IMR-90 (cell line): ENCODE measurements at regions not wholly inside any gene's neighbourhood (a gene's known extent, or its start where the extent isn't known, plus 50 kb on each side); places are given as distances from the start of the nearest gene placed in this dataset.

Experiments
- ATAC-seq: fragments of 200-7000 bp; cut with Tn5 transposase; 2 replicates; pipeline ENCODE4 v1.9.1; 2020; ENCODE audit warnings: low read depth, mild to moderate bottlenecking, moderate library complexity
- BruUV-seq: library from RNA; stranded (reverse); fragments of 400-500 nt; replicated peaks from 2 replicates; lab custom pipeline; 2021; lab: Mats Ljungman, UMichigan
- CTCF ChIA-PET: fragments of 300-600 bp; formaldehyde crosslinking; extraction: SDS; loops from one replicate; lab custom pipeline; 2021; ENCODE audit warnings: antibody characterized with exemption; lab: Yijun Ruan, JAX
- POLR2A ChIA-PET: fragments of 300-600 bp; sonication (Branson Sonifier 250); formaldehyde crosslinking; loops from one replicate; lab custom pipeline; 2022; ENCODE audit warnings: antibody characterized with exemption; ENCODE audit not compliant: unreplicated experiment; lab: Charles Lee
- DNase-seq: peaks from one replicate; pipeline ENCODE4 v3.0.0; 2013
- H2AFZ ChIP-seq: replicated peaks from 2 replicates; pipeline ENCODE3; 2013; ENCODE audit warnings: low read length, mild to moderate bottlenecking; ENCODE audit not compliant: poor library complexity
- H2AK5ac ChIP-seq: 2 replicates; pipeline ENCODE4 v1.6.1; 2013; ENCODE audit warnings: low read depth, low read length, inconsistent platforms
- H2AK9ac ChIP-seq: replicated peaks from 2 replicates; pipeline ENCODE3; 2013; ENCODE audit warnings: mild to moderate bottlenecking, low read depth, low read length, moderate library complexity; ENCODE audit not compliant: poor library complexity
- H2BK120ac ChIP-seq: 2 replicates; pipeline ENCODE4 v1.6.1; 2013; ENCODE audit warnings: low read depth, low read length, inconsistent platforms
- H2BK15ac ChIP-seq: 3 replicates; pipeline ENCODE4 v1.6.1; 2013; ENCODE audit warnings: low read depth, low read length, inconsistent platforms
- H2BK20ac ChIP-seq: 2 replicates; pipeline ENCODE4 v1.6.1; 2013; ENCODE audit warnings: low read depth, mild to moderate bottlenecking, inconsistent platforms, low read length, moderate library complexity
- H2BK5ac ChIP-seq: 2 replicates; pipeline ENCODE4 v1.6.1; 2013; ENCODE audit warnings: mild to moderate bottlenecking, low read depth, low read length, inconsistent platforms; ENCODE audit not compliant: poor library complexity, severe bottlenecking
- H3K14ac ChIP-seq: replicated peaks from 2 replicates; pipeline ENCODE4 v1.6.1; 2013; ENCODE audit warnings: low read depth, low read length, inconsistent platforms
- H3K18ac ChIP-seq: 2 replicates; pipeline ENCODE4 v1.6.1; 2013; ENCODE audit warnings: low read depth, low read length, control low read depth
- H3K23ac ChIP-seq: 2 replicates; pipeline ENCODE4 v1.6.1; 2013; ENCODE audit warnings: low read depth, low read length, inconsistent platforms
- H3K27ac ChIP-seq: 2 replicates; pipeline ENCODE4 v1.5.1; 2013; ENCODE audit warnings: mild to moderate bottlenecking, control low read depth, low read length; ENCODE audit not compliant: insufficient read depth
- H3K27me3 ChIP-seq: 2 replicates; pipeline ENCODE4 v1.6.1; 2013; ENCODE audit warnings: low read length; ENCODE audit not compliant: control insufficient read depth, insufficient read depth
- H3K36me3 ChIP-seq: 2 replicates; pipeline ENCODE4 v1.6.1; 2013; ENCODE audit warnings: low read length, mixed read lengths; ENCODE audit not compliant: control insufficient read depth, insufficient read depth
- H3K4ac ChIP-seq: 2 replicates; pipeline ENCODE4 v1.6.1; 2013; ENCODE audit warnings: low read depth, low read length, inconsistent platforms
- H3K4me1 ChIP-seq: 2 replicates; pipeline ENCODE4 v1.6.1; 2013; ENCODE audit warnings: low read length, mixed read lengths; ENCODE audit not compliant: control insufficient read depth, insufficient read depth
- H3K4me2 ChIP-seq: 2 replicates; pipeline ENCODE4 v1.6.1; 2013; ENCODE audit warnings: low read depth, mild to moderate bottlenecking, control low read depth, low read length, moderate library complexity
- H3K4me3 ChIP-seq: 2 replicates; pipeline ENCODE4 v1.5.1; 2013; ENCODE audit warnings: low read depth, mild to moderate bottlenecking, control low read depth, low read length, moderate library complexity; ENCODE audit not compliant: insufficient read depth
- H3K56ac ChIP-seq: 2 replicates; pipeline ENCODE4 v1.6.1; 2013; ENCODE audit warnings: low read length, inconsistent platforms; ENCODE audit not compliant: insufficient read depth; ENCODE audit errors: extremely low read depth
- H3K79me1 ChIP-seq, 2 experiments: 2 replicates each; pipeline ENCODE4 v1.6.1; 2013; ENCODE audit warnings: low read length in 2 of 2, inconsistent platforms in 1 of 2, low read depth in 1 of 2
- H3K9ac ChIP-seq: 2 replicates; pipeline ENCODE4 v1.6.1; 2013; ENCODE audit warnings: low read depth, low read length, control low read depth
- H3K9me1 ChIP-seq: 2 replicates; pipeline ENCODE4 v1.6.1; 2013; ENCODE audit warnings: low read length, inconsistent platforms; ENCODE audit not compliant: insufficient read depth
- H3K9me3 ChIP-seq: 2 replicates; pipeline ENCODE4 v1.6.1; 2013; ENCODE audit warnings: low read length; ENCODE audit not compliant: control insufficient read depth, insufficient read depth
- H4K20me1 ChIP-seq: 2 replicates; pipeline ENCODE4 v1.6.1; 2013; ENCODE audit warnings: low read length, inconsistent platforms; ENCODE audit not compliant: insufficient read depth
- H4K5ac ChIP-seq: 2 replicates; pipeline ENCODE4 v1.6.1; 2013; ENCODE audit warnings: mild to moderate bottlenecking, low read depth, low read length, control low read depth
- H4K8ac ChIP-seq, 2 experiments: 2 replicates each; pipeline ENCODE4 v1.6.1; 2013; ENCODE audit warnings: low read depth in 2 of 2, low read length in 2 of 2, control low read depth in 1 of 2, inconsistent platforms in 1 of 2
- H4K91ac ChIP-seq: 2 replicates; pipeline ENCODE4 v1.6.1; 2013; ENCODE audit warnings: low read depth, low read length, inconsistent platforms; ENCODE audit not compliant: insufficient read depth
- CEBPB ChIP-seq: IDR thresholded peaks from 2 replicates; pipeline ENCODE4 v1.6.1; 2012; ENCODE audit warnings: low read depth, low read length, improper control_type of control experiment
- POLR2A ChIP-seq: IDR thresholded peaks from 2 replicates; pipeline ENCODE4 v1.6.1; 2012; ENCODE audit warnings: mild to moderate bottlenecking, low read depth, low read length
- WGBS, 2 experiments: methylation state at CpG; one replicate each; pipeline versions ENCODE4 v1.1.5 to v1.1.7; 2013; ENCODE audit warnings: missing lambda C conversion rate in 2 of 2; ENCODE audit not compliant: insufficient read length in 1 of 2; ENCODE audit errors: extremely low coverage in 2 of 2; 5-methylcytosine and 5-hydroxymethylcytosine counted together
- dilution Hi-C: fragments of 300-500 bp; cut with HindIII; formaldehyde crosslinking; loops from one replicate; pipeline ENCODE4 v1.14.3; 2018; ENCODE audit warnings: low sequenced_read_pairs; ENCODE audit not compliant: unreplicated experiment
- in situ Hi-C: fragments of 300-500 bp; cut with MboI; formaldehyde crosslinking; loops from 3 replicates; pipeline ENCODE4 v1.14.3; 2019; ENCODE audit warnings: low sequenced_read_pairs, inconsistent platforms, mixed read lengths
- intact Hi-C: fragments of 100-400 bp; cut with micrococcal nuclease; formaldehyde crosslinking; loops from 2 replicates; pipeline ENCODE4 v1.10.0; 2022
- TF ChIP-seq, protein P1 (sequence below): conservative IDR thresholded peaks from 2 replicates; pipeline ENCODE4 v1.5.1; 2012; ENCODE audit warnings: mild to moderate bottlenecking, low read depth, low read length, improper control_type of control experiment

DNA sequence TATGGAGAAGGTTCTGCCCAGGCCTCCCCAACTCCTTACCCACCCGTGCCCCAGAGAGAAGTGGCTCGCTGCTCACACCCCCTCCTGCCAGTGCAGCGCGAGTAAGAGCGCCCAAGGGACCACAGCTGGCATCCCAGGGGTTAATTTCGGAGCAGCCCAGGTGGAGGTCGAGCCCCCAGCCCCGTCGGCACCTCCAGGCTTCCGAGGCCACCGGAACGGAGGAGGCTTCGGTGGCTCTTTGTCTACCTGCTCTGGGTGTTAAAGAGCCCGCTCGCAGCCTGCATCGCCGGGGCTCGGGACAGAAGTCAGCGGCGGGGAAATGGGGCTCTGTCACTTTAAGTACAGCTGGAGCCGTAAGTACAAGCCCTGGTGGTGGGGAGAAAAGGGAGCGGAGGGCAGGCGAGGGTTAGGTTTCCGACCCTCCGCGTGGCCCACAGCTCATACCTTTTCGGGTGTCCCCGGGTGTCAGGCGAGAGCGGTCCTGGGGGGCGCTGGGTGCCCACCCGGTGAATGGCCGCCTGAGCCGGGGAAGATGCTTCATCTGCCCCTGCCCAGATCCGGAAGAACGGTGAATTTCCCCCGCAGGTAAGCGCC is 89.4 kb upstream of the IPO9 start:
- ATAC-seq: peak; percentile 21
- intact Hi-C loops (no loop called here), in situ Hi-C loops (no loop called here), dilution Hi-C loops (no loop called here)
- H3K23ac ChIP-seq: no peak overlapping the region
- H2BK20ac ChIP-seq: no peak overlapping the region
- no peak overlapping the region for H2BK5ac ChIP-seq
- no peaks in the 10 kb centered on the region for H3K9me3 ChIP-seq
- DNase-seq: no peak
- 0 out of 2 replicates have a peak overlapping the region, but pooled peaks have one; percentile 32 for H2BK120ac ChIP-seq
- peaks cover 96% of the 10 kb centered on the region for H4K20me1 ChIP-seq
- peaks cover 62 to 97% of the 10 kb centered on the region in 2 experiments for H3K79me1 ChIP-seq
- peak overlapping the region; percentile 73 for H2AFZ ChIP-seq
- peak overlapping the region; percentile 5; the same call in 1 of the 2 replicates for H3K18ac ChIP-seq
- H3K4ac ChIP-seq: peak overlapping the region; percentile 36; the same call in 1 of the 2 replicates
- H3K9me1 ChIP-seq: peaks cover 49% of the 10 kb centered on the region
- ChIA-PET POLR2A (no interaction called here), CTCF (no interaction called here)
- H3K36me3 ChIP-seq: peaks cover 2% of the 10 kb centered on the region
- H4K5ac ChIP-seq: peak overlapping the region; percentile 25; the same call in 1 of the 2 replicates
- H3K14ac ChIP-seq: 0 out of 2 replicates have a peak overlapping the region, but pooled peaks have one; percentile 59
- H3K4me2 ChIP-seq: peak overlapping the region; percentile 79
- peak overlapping the region; percentile 36; the same call in 1 of the 2 replicates for H4K91ac ChIP-seq
- no peaks in the 10 kb centered on the region for H3K27me3 ChIP-seq
- no peak overlapping the region for H2BK15ac ChIP-seq
- H2AK5ac ChIP-seq: peak overlapping the region; percentile 54
- H3K27ac ChIP-seq: peak overlapping the region; percentile 15; the same call in 1 of the 2 replicates
- H2AK9ac ChIP-seq: peak overlapping the region; percentile 58
- H3K56ac ChIP-seq: no peak overlapping the region
- peak overlapping the region; percentile 72 for H3K9ac ChIP-seq
- TF ChIP-seq POLR2A (no peak), CEBPB (no peak)
- TF ChIP-seq, protein P1, sequence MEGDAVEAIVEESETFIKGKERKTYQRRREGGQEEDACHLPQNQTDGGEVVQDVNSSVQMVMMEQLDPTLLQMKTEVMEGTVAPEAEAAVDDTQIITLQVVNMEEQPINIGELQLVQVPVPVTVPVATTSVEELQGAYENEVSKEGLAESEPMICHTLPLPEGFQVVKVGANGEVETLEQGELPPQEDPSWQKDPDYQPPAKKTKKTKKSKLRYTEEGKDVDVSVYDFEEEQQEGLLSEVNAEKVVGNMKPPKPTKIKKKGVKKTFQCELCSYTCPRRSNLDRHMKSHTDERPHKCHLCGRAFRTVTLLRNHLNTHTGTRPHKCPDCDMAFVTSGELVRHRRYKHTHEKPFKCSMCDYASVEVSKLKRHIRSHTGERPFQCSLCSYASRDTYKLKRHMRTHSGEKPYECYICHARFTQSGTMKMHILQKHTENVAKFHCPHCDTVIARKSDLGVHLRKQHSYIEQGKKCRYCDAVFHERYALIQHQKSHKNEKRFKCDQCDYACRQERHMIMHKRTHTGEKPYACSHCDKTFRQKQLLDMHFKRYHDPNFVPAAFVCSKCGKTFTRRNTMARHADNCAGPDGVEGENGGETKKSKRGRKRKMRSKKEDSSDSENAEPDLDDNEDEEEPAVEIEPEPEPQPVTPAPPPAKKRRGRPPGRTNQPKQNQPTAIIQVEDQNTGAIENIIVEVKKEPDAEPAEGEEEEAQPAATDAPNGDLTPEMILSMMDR: no peak
- H4K8ac ChIP-seq: peak overlapping the region in 1 of 2 experiments; percentile 67; a peak in 2 of 4 replicates
- H3K4me3 ChIP-seq: peak overlapping the region; percentile 36
- WGBS, 2 experiments: 6% methylated on average over 19 of the region's 38 CpGs; no CpG with 5 or more reads in 1 of the 2 experiments
- H3K4me1 ChIP-seq: peaks cover 44% of the 10 kb centered on the region
- BruUV-seq: no TSS peak
